HepG2 (cell line): ENCODE measurements at regions not wholly inside any gene's neighbourhood (a gene's known extent, or its start where the extent isn't known, plus 50 kb on each side); places are given as distances from the start of the nearest gene placed in this dataset.

Experiments used
- CTCF ChIP-seq: sonication (generic); formaldehyde crosslinking; IDR thresholded peaks from 2 replicates; pipeline ENCODE4 v1.5.0; 2020; ENCODE audit warnings: mild to moderate bottlenecking, missing genetic modification reagents, moderate library complexity
- FOXJ3 ChIP-seq: sonication (generic); formaldehyde crosslinking; IDR thresholded peaks from 2 replicates; pipeline ENCODE4 v1.4.0; 2020; ENCODE audit warnings: missing genetic modification reagents, mild to moderate bottlenecking, borderline replicate concordance
- MAFG ChIP-seq: sonication (generic); formaldehyde crosslinking; IDR thresholded peaks from 2 replicates; pipeline ENCODE4 v1.5.1; 2020; ENCODE audit warnings: mild to moderate bottlenecking, missing genetic modification reagents
- MTA1 ChIP-seq: sonication (generic); formaldehyde crosslinking; IDR thresholded peaks from 2 replicates; pipeline ENCODE4 v1.4.0; 2020; ENCODE audit warnings: missing genetic modification reagents, mild to moderate bottlenecking, borderline replicate concordance
- NFIC ChIP-seq: IDR thresholded peaks from 2 replicates; pipeline ENCODE4 v1.6.1; 2012; ENCODE audit warnings: mild to moderate bottlenecking, low read length, inconsistent platforms
- NR2C2 ChIP-seq: sonication (generic); formaldehyde crosslinking; IDR thresholded peaks from 2 replicates; pipeline ENCODE4 v1.4.0; 2020; ENCODE audit warnings: missing genetic modification reagents, mild to moderate bottlenecking, moderate library complexity, borderline replicate concordance
- PPARG ChIP-seq: conservative IDR thresholded peaks from 2 replicates; pipeline ENCODE4 v1.6.1; 2016; ENCODE audit warnings: missing biosample characterization, missing genetic modification reagents
- SAP130 ChIP-seq: IDR thresholded peaks from 2 replicates; pipeline ENCODE4 v1.6.1; 2016; ENCODE audit warnings: low read depth
- SMAD1 ChIP-seq: sonication (generic); formaldehyde crosslinking; IDR thresholded peaks from 2 replicates; pipeline ENCODE4 v1.4.0; 2020; ENCODE audit warnings: missing genetic modification reagents, low read depth, mild to moderate bottlenecking, borderline replicate concordance
- SMC3 ChIP-seq: IDR thresholded peaks from 2 replicates; pipeline ENCODE4 v1.6.1; 2011; ENCODE audit warnings: low read length, improper control_type of control experiment
- SOX13 ChIP-seq, 3 experiments: fragments of 450-650 bp in 1 of 3; sonication (generic) in 1 of 3; formaldehyde crosslinking in 1 of 3; IDR thresholded peaks in 2 of 3; conservative IDR thresholded peaks in 1 of 3; 2 replicates each; pipeline versions ENCODE4 v1.5.0 to v1.6.1; 2016 to 2020; ENCODE audit warnings: antibody characterized with exemption in 1 of 3, mild to moderate bottlenecking in 1 of 3, missing compliant biosample characterization in 1 of 3, missing genetic modification reagents in 1 of 3, moderate library complexity in 1 of 3
- SOX6 ChIP-seq, 2 experiments: fragments of 450-650 bp in 1 of 2; sonication (generic) in 1 of 2; formaldehyde crosslinking in 1 of 2; IDR thresholded peaks; 2 replicates each; pipeline versions ENCODE4 v1.4.0 to v1.6.1; 2017 to 2020; ENCODE audit warnings: antibody characterized with exemption in 1 of 2, mild to moderate bottlenecking in 1 of 2, missing genetic modification reagents in 1 of 2
- TARDBP ChIP-seq: sonication (generic); formaldehyde crosslinking; IDR thresholded peaks from 2 replicates; pipeline ENCODE4 v1.8.0; 2022; ENCODE audit warnings: mild to moderate bottlenecking, missing genetic modification reagents
- TBL1XR1 ChIP-seq: fragments of 150-350 bp; IDR thresholded peaks from 2 replicates; pipeline ENCODE4 v1.6.1; 2014; ENCODE audit warnings: borderline replicate concordance, low read length; ENCODE audit not compliant: partially characterized antibody
- ZNF124 ChIP-seq: sonication (generic); formaldehyde crosslinking; IDR thresholded peaks from 2 replicates; pipeline ENCODE4 v1.4.0; 2020; ENCODE audit warnings: missing genetic modification reagents
- ZNF687 ChIP-seq: sonication (generic); formaldehyde crosslinking; IDR thresholded peaks from 2 replicates; pipeline ENCODE4 v1.5.1; 2020; ENCODE audit warnings: mild to moderate bottlenecking, missing genetic modification reagents, moderate library complexity
- ZXDC ChIP-seq: sonication (generic); formaldehyde crosslinking; IDR thresholded peaks from 2 replicates; pipeline ENCODE4 v1.5.0; 2020; ENCODE audit warnings: mild to moderate bottlenecking, missing genetic modification reagents
- TF ChIP-seq, protein P1 (sequence below): sonication (generic); formaldehyde crosslinking; IDR thresholded peaks from 2 replicates; pipeline ENCODE4 v1.4.0; 2020; ENCODE audit warnings: missing genetic modification reagents; ENCODE audit errors: not compliant biosample characterization
- TF ChIP-seq, protein P2 (sequence below): IDR thresholded peaks from 2 replicates; pipeline ENCODE4 v1.6.1; 2016

- TF ChIP-seq ZXDC (CRISPR knock-in tag): no peak
- TF ChIP-seq PPARG (CRISPR knock-in tag): 0 out of 2 replicates have a peak, but pooled peaks have one; percentile 30
- TF ChIP-seq SMAD1: no peak
- TF ChIP-seq CTCF (CRISPR knock-in tag): no peak
- 0 out of 2 replicates have a peak, but pooled peaks have one; percentile 10 for TF ChIP-seq FOXJ3
- no peak for TF ChIP-seq NFIC
- 0 out of 2 replicates have a peak, but pooled peaks have one; percentile 44 for TF ChIP-seq TARDBP (CRISPR knock-in tag)
- no peak for TF ChIP-seq MAFG (CRISPR knock-in tag)
- TF ChIP-seq TBL1XR1: no peak
- TF ChIP-seq SOX6 (IDR thresholded peaks at IDR 0.05): no peak
- TF ChIP-seq SOX6 (CRISPR knock-in tag; IDR thresholded peaks at IDR 0.05): peak; percentile 85
- TF ChIP-seq SMC3: no peak
- no peak for TF ChIP-seq ZNF687 (CRISPR knock-in tag)
- TF ChIP-seq, protein P1, sequence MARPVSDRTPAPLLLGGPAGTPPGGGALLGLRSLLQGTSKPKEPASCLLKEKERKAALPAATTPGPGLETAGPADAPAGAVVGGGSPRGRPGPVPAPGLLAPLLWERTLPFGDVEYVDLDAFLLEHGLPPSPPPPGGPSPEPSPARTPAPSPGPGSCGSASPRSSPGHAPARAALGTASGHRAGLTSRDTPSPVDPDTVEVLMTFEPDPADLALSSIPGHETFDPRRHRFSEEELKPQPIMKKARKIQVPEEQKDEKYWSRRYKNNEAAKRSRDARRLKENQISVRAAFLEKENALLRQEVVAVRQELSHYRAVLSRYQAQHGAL (CRISPR knock-in tag): no peak
- TF ChIP-seq NR2C2 (CRISPR knock-in tag): no peak
- no peak for TF ChIP-seq SOX13 (IDR thresholded peaks at IDR 0.05)
- TF ChIP-seq SOX13 (CRISPR knock-in tag; conservative IDR thresholded peaks at IDR 0.05 in 1 of 2, IDR thresholded peaks at IDR 0.05 in 1 of 2): peak in 1 of 2 experiments; percentile 90; a peak in 2 of 4 replicates
- TF ChIP-seq, protein P2, sequence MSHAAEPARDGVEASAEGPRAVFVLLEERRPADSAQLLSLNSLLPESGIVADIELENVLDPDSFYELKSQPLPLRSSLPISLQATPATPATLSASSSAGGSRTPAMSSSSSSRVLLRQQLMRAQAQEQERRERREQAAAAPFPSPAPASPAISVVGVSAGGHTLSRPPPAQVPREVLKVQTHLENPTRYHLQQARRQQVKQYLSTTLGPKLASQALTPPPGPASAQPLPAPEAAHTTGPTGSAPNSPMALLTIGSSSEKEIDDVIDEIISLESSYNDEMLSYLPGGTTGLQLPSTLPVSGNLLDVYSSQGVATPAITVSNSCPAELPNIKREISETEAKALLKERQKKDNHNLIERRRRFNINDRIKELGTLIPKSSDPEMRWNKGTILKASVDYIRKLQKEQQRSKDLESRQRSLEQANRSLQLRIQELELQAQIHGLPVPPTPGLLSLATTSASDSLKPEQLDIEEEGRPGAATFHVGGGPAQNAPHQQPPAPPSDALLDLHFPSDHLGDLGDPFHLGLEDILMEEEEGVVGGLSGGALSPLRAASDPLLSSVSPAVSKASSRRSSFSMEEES (CRISPR knock-in tag): peak; percentile 75
- no peak for TF ChIP-seq MTA1
- no peak for TF ChIP-seq ZNF124 (CRISPR knock-in tag)
- TF ChIP-seq SAP130 (CRISPR knock-in tag): peak; percentile 63
Observed at GRCh38 chr7:138328215-138328614, 131.8 kb upstream of the TRIM24 start (continued).
